Stimulated activated CD4-positive, alpha-beta T cell treated with anti-CD3 and anti-CD28 coated beads, Interleukin-2, amount 100 ng/mL, for 4 hours (primary cell): ENCODE measurements at regions not wholly inside any gene's neighbourhood (a gene's known extent, or its start where the extent isn't known, plus 50 kb on each side); places are given as distances from the start of the nearest gene placed in this dataset.

ENCODE experiments used
- DNase-seq: peaks from one replicate; pipeline ENCODE4 v3.0.0-alpha.2; 2020; ENCODE audit warnings: low read depth

- DNase-seq = no peak
Observed at GRCh38 chr10:130998642-130999041, 312.9 kb downstream of the TCERG1L start.

- DNase-seq = no peak
Observed at GRCh38 chr10:130999376-131000202, 311.9 kb downstream of the TCERG1L start.

- DNase-seq = no peak
Observed at GRCh38 chr10:131000244-131000643, 311.3 kb downstream of the TCERG1L start.

- no peak for DNase-seq
Observed at GRCh38 chr10:131000743-131001142, 310.8 kb downstream of the TCERG1L start.

GRCh38 chr10:131001438-131001837, 310.1 kb downstream of the TCERG1L start:
- DNase-seq = no peak

- DNase-seq = no peak
Observed at GRCh38 chr10:131002031-131002861, 309.3 kb downstream of the TCERG1L start.

GRCh38 chr10:131003455-131003854, 308.1 kb downstream of the TCERG1L start:
- no peak for DNase-seq

GRCh38 chr10:131004276-131004675, 307.2 kb downstream of the TCERG1L start:
- no peak for DNase-seq

- no peak for DNase-seq
Observed at GRCh38 chr10:131006458-131007256, 304.9 kb downstream of the TCERG1L start.

- no peak for DNase-seq
Observed at GRCh38 chr10:131009791-131010190, 301.7 kb downstream of the TCERG1L start.

- DNase-seq = no peak
Observed at GRCh38 chr10:131010965-131011575, 300.5 kb downstream of the TCERG1L start.

- DNase-seq = no peak
Observed at GRCh38 chr10:131011936-131012640, 299.4 kb downstream of the TCERG1L start.

GRCh38 chr10:131012641-131012985, 298.9 kb downstream of the TCERG1L start:
- no peak for DNase-seq

- DNase-seq = no peak
Observed at GRCh38 chr10:131013281-131013912, 298.1 kb downstream of the TCERG1L start.

GRCh38 chr10:131014271-131014670, 297.2 kb downstream of the TCERG1L start:
- DNase-seq = no peak

- DNase-seq = no peak
Observed at GRCh38 chr10:131015271-131015670, 296.2 kb downstream of the TCERG1L start.

GRCh38 chr10:131016556-131016955, 295.0 kb downstream of the TCERG1L start:
- DNase-seq = no peak

- DNase-seq = no peak
Observed at GRCh38 chr10:131017566-131018285, 293.8 kb downstream of the TCERG1L start.

GRCh38 chr10:131018886-131019500, 292.5 kb downstream of the TCERG1L start:
- no peak for DNase-seq

GRCh38 chr10:131019696-131020095, 291.8 kb downstream of the TCERG1L start:
- DNase-seq = no peak
